ENCODE measurements at regions not wholly inside any gene's neighbourhood (a gene's known extent, or its start where the extent isn't known, plus 50 kb on each side); places are given as distances from the start of the nearest gene placed in this dataset.

GRCh38 chr2:139365189-139365588 lies 585.0 kb upstream of the NXPH2 start:
- TF ChIP-seq, protein P1, sequence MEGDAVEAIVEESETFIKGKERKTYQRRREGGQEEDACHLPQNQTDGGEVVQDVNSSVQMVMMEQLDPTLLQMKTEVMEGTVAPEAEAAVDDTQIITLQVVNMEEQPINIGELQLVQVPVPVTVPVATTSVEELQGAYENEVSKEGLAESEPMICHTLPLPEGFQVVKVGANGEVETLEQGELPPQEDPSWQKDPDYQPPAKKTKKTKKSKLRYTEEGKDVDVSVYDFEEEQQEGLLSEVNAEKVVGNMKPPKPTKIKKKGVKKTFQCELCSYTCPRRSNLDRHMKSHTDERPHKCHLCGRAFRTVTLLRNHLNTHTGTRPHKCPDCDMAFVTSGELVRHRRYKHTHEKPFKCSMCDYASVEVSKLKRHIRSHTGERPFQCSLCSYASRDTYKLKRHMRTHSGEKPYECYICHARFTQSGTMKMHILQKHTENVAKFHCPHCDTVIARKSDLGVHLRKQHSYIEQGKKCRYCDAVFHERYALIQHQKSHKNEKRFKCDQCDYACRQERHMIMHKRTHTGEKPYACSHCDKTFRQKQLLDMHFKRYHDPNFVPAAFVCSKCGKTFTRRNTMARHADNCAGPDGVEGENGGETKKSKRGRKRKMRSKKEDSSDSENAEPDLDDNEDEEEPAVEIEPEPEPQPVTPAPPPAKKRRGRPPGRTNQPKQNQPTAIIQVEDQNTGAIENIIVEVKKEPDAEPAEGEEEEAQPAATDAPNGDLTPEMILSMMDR (IDR thresholded peaks at IDR 0.05; ENCODE audit: borderline replicate concordance, extremely low read depth, low read length, poor library complexity, severe bottlenecking): no peak
- TF ChIP-seq EZH2 (IDR thresholded peaks at IDR 0.05; ENCODE audit: borderline replicate concordance, low read depth, low read length, severe bottlenecking): no peak

Data from DND-41 (cell line).